NCI-H748 treated with DMSO at 0.1 percent for 48 hours (cell line): ENCODE measurements at regions not wholly inside any gene's neighbourhood (a gene's known extent, or its start where the extent isn't known, plus 50 kb on each side); places are given as distances from the start of the nearest gene placed in this dataset.

ENCODE experiments used
- DNase-seq: peaks from one replicate; lab custom pipeline; 2025; lab: John Stamatoyannopoulos, UW

GRCh38 chr12:115423546-115423987 is 739.6 kb upstream of the TBX3 start:
- no peak for DNase-seq

- DNase-seq, result no peak
These were observed 739.0 kb upstream of the TBX3 start for GRCh38 chr12:115422845-115423545.

- DNase-seq, result peak; percentile 12
These were observed 738.1 kb upstream of the TBX3 start for GRCh38 chr12:115421796-115422709.

- no peak for DNase-seq
These were observed 737.4 kb upstream of the TBX3 start for GRCh38 chr12:115421350-115421749.

- DNase-seq, result no peak
These were observed 735.2 kb upstream of the TBX3 start for GRCh38 chr12:115419145-115419646.

- DNase-seq, result no peak
These were observed 733.6 kb upstream of the TBX3 start for GRCh38 chr12:115417610-115418009.

GRCh38 chr12:115416869-115417268 is 732.9 kb upstream of the TBX3 start:
- no peak for DNase-seq

- no peak for DNase-seq
These were observed 729.7 kb upstream of the TBX3 start for GRCh38 chr12:115413626-115414025.

- DNase-seq, result no peak
These were observed 728.9 kb upstream of the TBX3 start for GRCh38 chr12:115412831-115413230.

GRCh38 chr12:115411121-115411520 is 727.1 kb upstream of the TBX3 start:
- no peak for DNase-seq

- no peak for DNase-seq
These were observed 724.7 kb upstream of the TBX3 start for GRCh38 chr12:115408642-115409041.

GRCh38 chr12:115407723-115408122 is 723.7 kb upstream of the TBX3 start:
- DNase-seq, result no peak

- DNase-seq, result peak; percentile 9
These were observed 723.1 kb upstream of the TBX3 start for GRCh38 chr12:115407036-115407435.

GRCh38 chr12:115405471-115405860 is 721.5 kb upstream of the TBX3 start:
- no peak for DNase-seq

GRCh38 chr12:115404761-115405470 is 720.9 kb upstream of the TBX3 start:
- DNase-seq, result no peak

- no peak for DNase-seq
These were observed 719.7 kb upstream of the TBX3 start for GRCh38 chr12:115403689-115404088.

GRCh38 chr12:115403253-115403652 is 719.3 kb upstream of the TBX3 start:
- no peak for DNase-seq

- DNase-seq, result no peak
These were observed 718.6 kb upstream of the TBX3 start for GRCh38 chr12:115402443-115403180.

GRCh38 chr12:115401761-115402160 is 717.8 kb upstream of the TBX3 start:
- no peak for DNase-seq

GRCh38 chr12:115400011-115400410 is 716.0 kb upstream of the TBX3 start:
- DNase-seq, result no peak

- DNase-seq, result no peak
These were observed 714.4 kb upstream of the TBX3 start for GRCh38 chr12:115398311-115398781.
